ENCODE measurements at regions not wholly inside any gene's neighbourhood (a gene's known extent, or its start where the extent isn't known, plus 50 kb on each side); places are given as distances from the start of the nearest gene placed in this dataset.

DNA sequence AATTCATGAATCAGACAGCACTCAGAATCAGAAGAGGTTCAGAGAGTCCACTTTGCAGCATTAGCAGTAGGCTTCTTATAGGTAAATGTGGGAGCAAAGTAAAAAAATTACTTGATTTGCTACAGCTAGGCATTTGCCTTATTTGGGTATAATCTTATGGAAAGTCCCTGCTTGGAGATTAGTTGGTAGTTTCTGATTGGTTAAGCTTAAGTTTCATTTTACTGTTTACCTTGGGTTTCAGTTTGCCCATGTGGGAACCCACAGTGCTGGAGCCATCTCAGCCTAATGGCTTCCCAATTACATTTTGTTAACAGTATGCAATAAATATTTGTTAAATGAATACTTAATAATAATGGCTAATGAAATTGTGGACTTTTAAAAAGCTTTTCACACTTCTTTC lies 311.0 kb upstream of the FLRT2 start:
- FAIRE-seq (no peak), DNase-seq (no peak)
- no peak overlapping the region for H3K27ac ChIP-seq (ENCODE audit: low read depth in 2 of 2, low read length in 2 of 2)
- no peaks in the 10 kb centered on the region for H3K4me1 ChIP-seq (ENCODE audit: control insufficient read depth in 2 of 3, insufficient read depth in 2 of 3, low read depth in 1 of 3, low read length in 3 of 3)
- H3K4me3 ChIP-seq (ENCODE audit: low read length in 3 of 3): no peak overlapping the region
- H3K9me3 ChIP-seq (ENCODE audit: control insufficient read depth in 2 of 3, insufficient read depth in 1 of 3, low read length in 3 of 3): peaks cover 0 to 3% (median 0%) of the 10 kb centered on the region in 3 donors
- intact Hi-C loops (cut with DNase I): no loop called here
- TF ChIP-seq, protein P1, sequence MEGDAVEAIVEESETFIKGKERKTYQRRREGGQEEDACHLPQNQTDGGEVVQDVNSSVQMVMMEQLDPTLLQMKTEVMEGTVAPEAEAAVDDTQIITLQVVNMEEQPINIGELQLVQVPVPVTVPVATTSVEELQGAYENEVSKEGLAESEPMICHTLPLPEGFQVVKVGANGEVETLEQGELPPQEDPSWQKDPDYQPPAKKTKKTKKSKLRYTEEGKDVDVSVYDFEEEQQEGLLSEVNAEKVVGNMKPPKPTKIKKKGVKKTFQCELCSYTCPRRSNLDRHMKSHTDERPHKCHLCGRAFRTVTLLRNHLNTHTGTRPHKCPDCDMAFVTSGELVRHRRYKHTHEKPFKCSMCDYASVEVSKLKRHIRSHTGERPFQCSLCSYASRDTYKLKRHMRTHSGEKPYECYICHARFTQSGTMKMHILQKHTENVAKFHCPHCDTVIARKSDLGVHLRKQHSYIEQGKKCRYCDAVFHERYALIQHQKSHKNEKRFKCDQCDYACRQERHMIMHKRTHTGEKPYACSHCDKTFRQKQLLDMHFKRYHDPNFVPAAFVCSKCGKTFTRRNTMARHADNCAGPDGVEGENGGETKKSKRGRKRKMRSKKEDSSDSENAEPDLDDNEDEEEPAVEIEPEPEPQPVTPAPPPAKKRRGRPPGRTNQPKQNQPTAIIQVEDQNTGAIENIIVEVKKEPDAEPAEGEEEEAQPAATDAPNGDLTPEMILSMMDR (IDR thresholded peaks at IDR 0.05; ENCODE audit: borderline replicate concordance, extremely low read depth, insufficient read depth): no peak
- no peak overlapping the region for H3K9ac ChIP-seq (ENCODE audit: low read length in 3 of 3)
- no peaks in the 10 kb centered on the region for H3K27me3 ChIP-seq (ENCODE audit: control insufficient read depth, insufficient read depth, low read length)
- no peaks in the 10 kb centered on the region for H3K36me3 ChIP-seq (ENCODE audit: control insufficient read depth in 2 of 3, insufficient read depth in 3 of 3, low read length in 3 of 3)

DNA sequence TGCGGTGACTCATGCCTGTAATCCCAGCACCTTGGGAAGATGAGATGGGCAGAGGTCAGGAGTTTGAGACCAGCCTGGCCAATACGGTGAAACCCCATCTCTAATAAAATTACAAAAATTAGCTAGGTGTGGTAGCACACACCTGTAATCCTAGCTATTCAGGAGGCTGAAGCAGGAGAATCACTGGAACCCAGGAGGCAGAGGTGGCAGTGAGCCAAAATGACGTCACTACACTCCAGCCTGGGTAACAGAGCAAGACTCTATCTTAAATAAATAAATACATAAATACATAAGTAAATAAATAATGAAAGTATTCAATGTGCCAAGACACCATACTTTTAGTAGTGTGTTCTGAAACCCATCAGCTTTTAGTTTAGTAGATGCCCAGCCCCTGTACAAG lies 308.1 kb upstream of the FLRT2 start:
- Histone ChIP-seq H3K9ac (ENCODE audit: low read length in 3 of 3) (no peak overlapping the region), H3K4me1 (ENCODE audit: control insufficient read depth in 2 of 3, insufficient read depth in 2 of 3, low read depth in 1 of 3, low read length in 3 of 3) (no peaks in the 10 kb centered on the region), H3K4me3 (ENCODE audit: low read length in 3 of 3) (no peak overlapping the region), H3K27ac (ENCODE audit: low read depth in 2 of 2, low read length in 2 of 2) (no peak overlapping the region), H3K27me3 (ENCODE audit: control insufficient read depth, insufficient read depth, low read length) (no peaks in the 10 kb centered on the region), H3K9me3 (ENCODE audit: control insufficient read depth in 2 of 3, insufficient read depth in 1 of 3, low read length in 3 of 3) (peaks cover 0 to 3% (median 0%) of the 10 kb centered on the region in 3 donors), H3K36me3 (ENCODE audit: control insufficient read depth in 2 of 3, insufficient read depth in 3 of 3, low read length in 3 of 3) (no peaks in the 10 kb centered on the region)
- TF ChIP-seq, protein P1 (IDR thresholded peaks at IDR 0.05; ENCODE audit: borderline replicate concordance, extremely low read depth, insufficient read depth): no peak
- FAIRE-seq: no peak
- no peak for DNase-seq
- intact Hi-C loops (cut with DNase I): no loop called here

DNA sequence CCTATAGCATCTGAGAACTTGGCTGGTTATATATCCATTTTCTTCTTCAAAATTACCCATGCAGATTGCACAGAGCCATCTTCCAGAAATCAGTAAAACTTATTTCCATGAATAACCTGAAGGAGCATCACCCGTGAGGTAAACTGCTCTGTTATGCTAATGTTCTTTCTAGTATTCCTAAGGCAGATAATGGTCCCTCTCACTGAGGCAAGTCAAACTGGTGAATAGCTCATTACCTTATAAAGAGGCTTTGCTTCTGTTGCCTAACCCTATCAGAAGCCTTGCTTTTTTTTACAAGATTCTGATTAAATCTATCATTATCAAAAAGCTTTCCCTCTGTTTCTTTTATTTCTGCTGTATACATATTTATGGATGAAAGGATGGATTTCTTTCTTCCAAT lies 307.6 kb upstream of the FLRT2 start:
- DNase-seq (no peak), FAIRE-seq (no peak)
- H3K4me3 ChIP-seq (ENCODE audit: low read length in 3 of 3): no peak overlapping the region
- H3K27ac ChIP-seq (ENCODE audit: low read depth in 2 of 2, low read length in 2 of 2): no peak overlapping the region
- TF ChIP-seq, protein P1 (IDR thresholded peaks at IDR 0.05; ENCODE audit: borderline replicate concordance, extremely low read depth, insufficient read depth): no peak
- H3K9me3 ChIP-seq (ENCODE audit: control insufficient read depth in 2 of 3, insufficient read depth in 1 of 3, low read length in 3 of 3): peaks cover 0 to 3% (median 0%) of the 10 kb centered on the region in 3 donors
- H3K27me3 ChIP-seq (ENCODE audit: control insufficient read depth, insufficient read depth, low read length): no peaks in the 10 kb centered on the region
- H3K4me1 ChIP-seq (ENCODE audit: control insufficient read depth in 2 of 3, insufficient read depth in 2 of 3, low read depth in 1 of 3, low read length in 3 of 3): no peaks in the 10 kb centered on the region
- intact Hi-C loops (cut with DNase I): no loop called here
- no peaks in the 10 kb centered on the region for H3K36me3 ChIP-seq (ENCODE audit: control insufficient read depth in 2 of 3, insufficient read depth in 3 of 3, low read length in 3 of 3)
- H3K9ac ChIP-seq (ENCODE audit: low read length in 3 of 3): no peak overlapping the region

DNA sequence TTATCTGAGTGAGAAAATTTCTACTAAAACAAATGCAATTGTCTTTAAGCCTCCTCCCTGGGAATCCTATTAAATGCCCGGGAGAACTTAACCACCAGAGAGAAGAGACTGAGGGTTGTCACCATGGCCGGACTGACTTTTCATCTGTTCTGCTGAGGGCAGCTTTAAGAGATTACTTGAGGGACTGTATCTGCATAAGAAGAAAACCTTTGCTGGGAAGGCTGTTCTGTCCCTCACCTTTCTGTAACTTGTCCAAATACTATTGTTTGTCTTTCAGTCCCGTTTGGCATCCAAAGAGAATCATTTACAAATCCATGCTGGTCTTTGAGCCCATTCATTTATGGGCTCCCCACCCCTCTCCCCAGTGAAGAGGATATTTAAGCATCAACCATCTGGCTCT lies 306.3 kb upstream of the FLRT2 start:
- no peak overlapping the region for H3K4me3 ChIP-seq (ENCODE audit: low read length in 3 of 3)
- no peak overlapping the region for H3K9ac ChIP-seq (ENCODE audit: low read length in 3 of 3)
- FAIRE-seq (no peak), DNase-seq (no peak)
- peaks cover 0 to 3% (median 0%) of the 10 kb centered on the region in 3 donors for H3K9me3 ChIP-seq (ENCODE audit: control insufficient read depth in 2 of 3, insufficient read depth in 1 of 3, low read length in 3 of 3)
- no peak overlapping the region for H3K27ac ChIP-seq (ENCODE audit: low read depth in 2 of 2, low read length in 2 of 2)
- intact Hi-C loops (cut with DNase I): no loop called here
- H3K27me3 ChIP-seq (ENCODE audit: control insufficient read depth, insufficient read depth, low read length): no peaks in the 10 kb centered on the region
- H3K4me1 ChIP-seq (ENCODE audit: control insufficient read depth in 2 of 3, insufficient read depth in 2 of 3, low read depth in 1 of 3, low read length in 3 of 3): no peaks in the 10 kb centered on the region
- TF ChIP-seq, protein P1 (IDR thresholded peaks at IDR 0.05; ENCODE audit: borderline replicate concordance, extremely low read depth, insufficient read depth): no peak
- no peaks in the 10 kb centered on the region for H3K36me3 ChIP-seq (ENCODE audit: control insufficient read depth in 2 of 3, insufficient read depth in 3 of 3, low read length in 3 of 3)

Measured in kidney (tissue), 13 donors.